ENCODE measurements at regions not wholly inside any gene's neighbourhood (a gene's known extent, or its start where the extent isn't known, plus 50 kb on each side); places are given as distances from the start of the nearest gene placed in this dataset.
A peak's percentile ranks its signal among the peaks of the same experiment; 100 is the strongest.

GRCh38 chr20:11979306-11979990, 61.8 kb downstream of the BTBD3 start (continued):
- TF ChIP-seq NRF1 (IDR thresholded peaks at IDR 0.05; ENCODE audit: low read depth, low read length), result no peak
- no peak for TF ChIP-seq TEAD4 (IDR thresholded peaks at IDR 0.05; ENCODE audit: low read depth, low read length)
- TF ChIP-seq CEBPB (IDR thresholded peaks at IDR 0.05; ENCODE audit: low read depth, low read length), result no peak
- TF ChIP-seq TAF7 (optimal IDR thresholded peaks at IDR 0.05; ENCODE audit: borderline replicate concordance, low read depth, low read length), result peak; percentile 94
- no peak for TF ChIP-seq RFX5 (IDR thresholded peaks at IDR 0.05; ENCODE audit: borderline replicate concordance, low read depth, low read length)
- no peak for TF ChIP-seq JUND (IDR thresholded peaks at IDR 0.05; ENCODE audit: low read length)
- TF ChIP-seq KDM1A (IDR thresholded peaks at IDR 0.05; ENCODE audit: borderline replicate concordance, low read length), result no peak
- no peak for TF ChIP-seq BACH1 (IDR thresholded peaks at IDR 0.05; ENCODE audit: low read length)

All from H1 (cell line).